Activated B cell treated with CpG ODN at 0.5 μM for 24 hours (primary cell): ENCODE measurements at regions not wholly inside any gene's neighbourhood (a gene's known extent, or its start where the extent isn't known, plus 50 kb on each side); places are given as distances from the start of the nearest gene placed in this dataset.

ENCODE experiments used
- ATAC-seq: fragments of 200-7000 bp; cut with Tn5 transposase; one replicate; pipeline ENCODE4 v1.10.0; 2021; ENCODE audit warnings: low read depth, mild to moderate bottlenecking, moderate library complexity
- CTCF ChIA-PET: fragments of 350-600 bp; sonication (Branson Sonifier 250); formaldehyde crosslinking; loops from one replicate; lab custom pipeline; 2021; ENCODE audit warnings: antibody characterized with exemption; lab: Charles Lee
- POLR2A ChIA-PET: fragments of 350-600 bp; sonication (Branson Sonifier 250); formaldehyde crosslinking; loops from one replicate; lab custom pipeline; 2021; ENCODE audit warnings: antibody characterized with exemption; lab: Charles Lee
- DNase-seq: peaks from one replicate; pipeline ENCODE4 v3.0.0; 2022
- H3K27ac Mint-ChIP-seq: one replicate; pipeline ENCODE4 v1.8.0; 2020; ENCODE audit warnings: mixed read lengths
- H3K27me3 Mint-ChIP-seq: one replicate; pipeline ENCODE4 v1.8.0; 2021; ENCODE audit warnings: mixed read lengths
- H3K36me3 Mint-ChIP-seq: one replicate; pipeline ENCODE4 v1.8.0; 2021; ENCODE audit warnings: low read depth, mixed read lengths
- H3K4me1 Mint-ChIP-seq: one replicate; pipeline ENCODE4 v1.8.0; 2021; ENCODE audit warnings: mixed read lengths
- H3K4me3 Mint-ChIP-seq: one replicate; pipeline ENCODE4 v1.8.0; 2020; ENCODE audit warnings: mild to moderate bottlenecking, mixed read lengths
- H3K9me3 Mint-ChIP-seq: one replicate; pipeline ENCODE4 v1.8.0; 2020; ENCODE audit warnings: mixed read lengths
- CTCF ChIP-seq: fragments of 200-600 bp; IDR thresholded peaks from one replicate; pipeline ENCODE4 v1.8.0; 2022; ENCODE audit warnings: antibody characterized with exemption, mild to moderate bottlenecking
- intact Hi-C: fragments of 100-400 bp; cut with micrococcal nuclease; formaldehyde crosslinking; loops from one replicate; pipeline ENCODE4 v1.15.1; 2024

GRCh38 chr6:126761854-126762253, 356.6 kb upstream of the RSPO3 start:
- no peak for TF ChIP-seq CTCF
- ChIA-PET POLR2A (no interaction called here), CTCF (no interaction called here)
- H3K9me3 Mint-ChIP-seq: peaks cover 5% of the 10 kb centered on the region
- H3K27ac Mint-ChIP-seq: no peak overlapping the region
- ATAC-seq: no peak
- H3K4me1 Mint-ChIP-seq: no peaks in the 10 kb centered on the region
- H3K4me3 Mint-ChIP-seq: no peak overlapping the region
- H3K36me3 Mint-ChIP-seq: no peaks in the 10 kb centered on the region
- H3K27me3 Mint-ChIP-seq: peaks cover 2% of the 10 kb centered on the region
- intact Hi-C loops: no loop called here
- no peak for DNase-seq

DNA sequence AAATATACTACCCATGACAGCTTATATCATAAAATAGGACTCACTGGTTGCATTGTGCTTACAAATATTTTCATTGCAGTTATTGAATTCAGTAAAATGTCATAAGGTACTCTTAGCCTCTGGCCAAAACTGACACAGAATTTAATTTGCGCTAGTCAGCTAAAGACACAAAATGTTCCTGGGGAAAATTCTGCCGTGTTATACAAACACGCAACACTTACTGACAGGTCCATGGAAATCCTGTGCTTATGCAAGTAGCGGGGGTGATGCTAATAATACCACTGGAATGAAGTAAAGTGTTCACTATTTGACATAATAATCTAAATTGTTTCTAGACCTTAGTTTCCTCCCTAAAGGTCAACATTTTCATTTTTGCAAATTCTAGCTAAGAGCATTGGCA, 354.4 kb upstream of the RSPO3 start:
- no peaks in the 10 kb centered on the region for H3K9me3 Mint-ChIP-seq
- DNase-seq: no peak
- POLR2A ChIA-PET: no interaction called here
- CTCF ChIA-PET: no interaction called here
- H3K27ac Mint-ChIP-seq: no peak overlapping the region
- TF ChIP-seq CTCF: no peak
- ATAC-seq: no peak
- H3K27me3 Mint-ChIP-seq: peaks cover 2% of the 10 kb centered on the region
- H3K36me3 Mint-ChIP-seq: no peaks in the 10 kb centered on the region
- H3K4me1 Mint-ChIP-seq: no peaks in the 10 kb centered on the region
- no peak overlapping the region for H3K4me3 Mint-ChIP-seq
- intact Hi-C loops: no loop called here

DNA sequence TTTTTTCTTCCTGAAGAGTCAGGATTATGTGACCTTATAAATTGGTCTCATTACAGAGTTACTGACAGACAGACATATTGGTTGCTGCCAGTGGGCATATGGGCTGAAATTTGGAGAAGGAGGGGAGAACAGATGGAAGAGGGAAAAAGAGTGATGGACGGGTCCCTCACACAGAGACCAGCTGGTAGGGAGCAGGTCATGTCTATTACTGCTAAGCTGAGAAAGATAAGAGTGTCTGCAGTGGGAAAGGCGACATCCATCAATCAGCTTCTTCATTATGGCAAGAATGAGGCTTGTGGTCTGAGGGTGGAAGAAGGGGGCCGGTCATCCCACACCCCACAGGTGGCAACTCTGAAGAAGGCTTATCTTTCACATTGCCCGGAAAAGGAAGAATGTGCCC, 353.8 kb upstream of the RSPO3 start:
- H3K4me3 Mint-ChIP-seq: no peak overlapping the region
- POLR2A ChIA-PET: no interaction called here

GRCh38 chr6:126766820-126767219, 351.7 kb upstream of the RSPO3 start:
- Mint-ChIP-seq H3K27ac (no peak overlapping the region), H3K4me3 (no peak overlapping the region), H3K4me1 (no peaks in the 10 kb centered on the region), H3K9me3 (no peaks in the 10 kb centered on the region), H3K27me3 (peaks cover 2% of the 10 kb centered on the region), H3K36me3 (no peaks in the 10 kb centered on the region)
- ChIA-PET CTCF (no interaction called here), POLR2A (no interaction called here)
- DNase-seq (no peak), ATAC-seq (no peak)
- intact Hi-C loops: no loop called here
- no peak for TF ChIP-seq CTCF

More for the DNA sequence above, 353.8 kb upstream of the RSPO3 start:
- CTCF ChIA-PET: no interaction called here
- Mint-ChIP-seq H3K27me3 (peaks cover 2% of the 10 kb centered on the region), H3K4me1 (no peaks in the 10 kb centered on the region), H3K27ac (no peak overlapping the region), H3K9me3 (no peaks in the 10 kb centered on the region), H3K36me3 (no peaks in the 10 kb centered on the region)
- TF ChIP-seq CTCF: no peak
- ATAC-seq (no peak), DNase-seq (no peak)
- intact Hi-C loops: no loop called here

GRCh38 chr6:126767711-126768110, 350.8 kb upstream of the RSPO3 start:
- H3K4me3 Mint-ChIP-seq: no peak overlapping the region
- ChIA-PET CTCF (no interaction called here), POLR2A (no interaction called here)
- H3K9me3 Mint-ChIP-seq: no peaks in the 10 kb centered on the region
- no peak overlapping the region for H3K27ac Mint-ChIP-seq
- no peaks in the 10 kb centered on the region for H3K4me1 Mint-ChIP-seq
- DNase-seq (no peak), ATAC-seq (no peak)
- no peak for TF ChIP-seq CTCF
- no peaks in the 10 kb centered on the region for H3K36me3 Mint-ChIP-seq
- H3K27me3 Mint-ChIP-seq: peaks cover 2% of the 10 kb centered on the region
- intact Hi-C loops: no loop called here
